Erythroblast (primary cell): ENCODE measurements at regions not wholly inside any gene's neighbourhood (a gene's known extent, or its start where the extent isn't known, plus 50 kb on each side); places are given as distances from the start of the nearest gene placed in this dataset.
"Not testable (repeated sequence)": the region's sequence is repeated elsewhere in the genome, so short reads cannot be mapped to it uniquely, and the experiment has no call there.

ENCODE experiments used
- DNase-seq, 2 experiments: peaks; one replicate each; lab custom pipeline; 2025; lab: John Stamatoyannopoulos, UW
- GATA1 ChIP-seq: IDR thresholded peaks from 2 replicates; pipeline ENCODE4 v1.6.1; 2011; ENCODE audit warnings: low read depth, mild to moderate bottlenecking, control low read depth, low read length, moderate library complexity
- POLR2A ChIP-seq: IDR thresholded peaks from 2 replicates; pipeline ENCODE4 v1.6.1; 2011; ENCODE audit warnings: mild to moderate bottlenecking, low read length

DNA sequence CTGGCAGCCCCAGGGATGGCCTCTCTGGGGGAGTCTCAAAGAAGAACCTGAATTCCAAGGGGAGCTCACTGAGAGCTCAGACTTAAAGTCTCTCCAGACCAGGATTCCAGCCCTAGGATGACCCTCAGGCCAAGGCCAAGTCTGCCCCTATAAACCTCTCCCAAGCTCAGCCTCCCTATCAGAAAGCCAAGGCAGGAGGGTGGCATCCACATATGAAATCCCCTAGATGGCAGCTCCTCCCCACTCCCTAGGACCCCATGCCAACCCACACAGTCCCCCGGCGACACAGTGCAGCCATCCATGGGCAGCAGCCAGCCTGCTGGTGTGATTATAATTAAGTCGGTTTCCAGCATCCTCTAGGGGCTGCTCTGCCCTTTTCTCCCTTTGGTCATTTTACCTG is 269.9 kb downstream of the CDK5RAP2 start:
- DNase-seq: no peak
- TF ChIP-seq POLR2A (no peak), GATA1 (no peak)

DNA sequence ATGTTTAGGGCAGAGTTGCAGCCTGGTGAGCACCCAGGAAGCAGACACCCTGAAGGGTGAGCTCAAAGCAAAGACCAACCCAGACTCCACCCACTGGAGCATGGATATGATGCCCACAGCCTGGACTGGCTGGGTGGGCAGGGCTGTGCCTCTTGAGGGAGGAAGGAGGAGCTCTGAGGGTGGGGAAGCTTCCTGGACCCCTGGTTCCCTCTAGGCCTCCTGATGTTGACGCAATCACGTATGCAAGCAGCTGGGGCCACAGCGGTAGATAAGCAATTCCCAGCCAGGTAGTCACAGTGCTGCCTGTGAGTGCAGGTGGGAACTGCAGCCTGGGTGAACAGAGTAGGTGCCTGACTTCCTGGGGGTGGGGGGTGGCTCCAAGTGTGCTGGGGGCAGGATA is 271.5 kb downstream of the CDK5RAP2 start:
- TF ChIP-seq GATA1 (no peak), POLR2A (no peak)
- no peak for DNase-seq

GRCh38 chr9:120307599-120307998 is 272.4 kb downstream of the CDK5RAP2 start:
- TF ChIP-seq POLR2A (no peak), GATA1 (no peak)
- no peak for DNase-seq

DNA sequence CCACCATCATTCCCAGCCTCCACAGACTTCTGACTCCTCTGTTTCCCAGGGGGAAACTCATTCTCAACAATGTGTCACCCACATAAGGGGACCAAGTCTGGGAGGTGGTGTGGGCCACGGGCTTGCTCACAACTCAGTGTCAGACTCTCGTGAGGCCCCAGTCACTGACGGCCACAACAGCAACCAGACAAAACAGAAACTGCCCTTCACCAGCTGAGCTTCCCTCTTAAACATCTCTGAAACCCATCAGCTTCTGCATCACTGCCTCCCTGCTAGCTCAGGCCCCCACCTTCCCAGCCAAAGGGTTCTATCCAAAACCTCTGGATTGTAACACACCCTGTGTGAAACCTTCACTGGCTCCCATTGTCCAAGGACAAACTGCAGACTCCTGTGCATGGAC is 273.4 kb downstream of the CDK5RAP2 start:
- DNase-seq: no peak
- TF ChIP-seq GATA1: no peak
- no peak for TF ChIP-seq POLR2A

- no peak for DNase-seq
- TF ChIP-seq GATA1 (no peak), POLR2A (no peak)
Observed at GRCh38 chr9:120306088-120306487, 273.9 kb downstream of the CDK5RAP2 start.

DNA sequence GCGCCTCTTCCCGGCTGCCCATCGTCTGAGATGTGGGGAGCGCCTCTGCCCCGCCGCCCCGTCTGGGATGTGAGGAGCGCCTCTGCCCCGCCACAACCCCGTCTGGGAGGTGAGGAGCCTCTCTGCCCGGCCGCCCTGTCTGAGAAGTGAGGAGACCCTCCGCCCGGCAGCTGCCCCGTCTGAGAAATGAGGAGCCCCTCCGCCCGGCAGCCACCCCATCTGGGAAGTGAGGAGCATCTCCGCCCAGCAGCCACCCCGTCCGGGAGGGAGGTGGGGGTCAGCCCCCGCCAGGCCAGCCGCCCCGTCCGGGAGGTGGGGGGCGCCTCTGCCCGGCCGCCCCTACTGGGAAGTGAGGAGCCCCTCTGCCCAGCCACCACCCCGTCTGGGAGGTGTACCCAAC is 275.1 kb downstream of the CDK5RAP2 start:
- DNase-seq: not testable (repeated sequence)

DNA sequence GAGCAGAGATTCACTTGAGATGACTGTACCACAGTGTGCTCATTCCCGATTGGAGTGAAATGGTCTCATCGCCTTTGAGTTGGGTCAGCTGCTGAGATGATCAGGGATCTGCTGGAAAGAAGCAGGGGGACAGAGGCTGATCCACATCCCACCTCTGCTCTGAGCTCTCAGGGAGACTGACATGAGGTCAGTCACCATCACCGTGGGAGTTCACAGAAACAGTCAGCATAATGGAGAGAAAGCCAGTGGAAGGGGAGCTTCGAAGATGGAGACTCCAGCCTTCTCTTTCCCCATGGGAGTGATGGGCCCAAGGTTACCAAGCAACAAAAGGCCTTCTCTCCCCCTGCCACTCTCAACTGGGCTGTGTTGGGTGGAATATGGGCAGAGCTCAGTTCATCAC is 276.4 kb downstream of the CDK5RAP2 start:
- TF ChIP-seq POLR2A: no peak
- DNase-seq: no peak

DNA sequence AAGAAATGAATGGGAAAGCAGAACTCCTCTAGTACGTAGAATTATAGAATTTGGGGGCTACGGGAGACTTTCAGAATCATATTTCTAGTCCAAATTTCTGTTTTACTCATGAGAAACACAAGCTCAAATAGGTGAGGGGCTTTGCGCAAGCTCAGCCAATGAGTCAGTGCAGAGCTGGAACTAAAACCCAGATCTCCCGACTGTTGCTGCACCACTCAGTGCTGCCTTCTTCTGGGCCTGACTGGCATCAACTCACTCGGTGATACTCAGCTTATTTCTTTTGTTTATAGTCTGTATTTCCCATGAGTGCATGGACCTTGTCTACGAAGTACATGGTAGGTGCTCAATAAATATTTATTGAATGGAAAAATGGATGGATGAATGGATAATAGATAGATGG is 280.2 kb downstream of the CDK5RAP2 start:
- TF ChIP-seq POLR2A (no peak), GATA1 (no peak)
- DNase-seq: no peak

DNA sequence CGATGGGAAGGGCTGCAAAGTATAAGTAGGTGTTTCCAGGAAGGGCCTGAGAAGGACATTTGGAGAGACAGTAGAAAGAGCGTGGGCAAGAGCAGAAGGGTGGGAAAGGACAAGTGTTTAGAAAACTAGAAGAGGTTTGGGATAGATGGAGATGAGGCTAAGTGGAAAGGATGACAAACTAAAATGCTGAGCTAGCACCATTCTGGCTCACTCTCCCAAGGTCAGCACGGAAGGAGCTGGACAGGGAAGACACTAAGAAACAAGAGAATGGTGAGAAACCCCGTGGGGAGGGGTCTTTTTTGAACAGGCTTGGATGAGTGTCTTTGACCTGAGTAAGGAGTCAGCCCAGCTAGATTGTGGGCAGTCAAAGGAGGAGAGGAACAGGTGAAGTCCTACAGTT is 286.0 kb downstream of the CDK5RAP2 start:
- DNase-seq: no peak
- TF ChIP-seq POLR2A (no peak), GATA1 (no peak)

GRCh38 chr9:120292606-120293005 is 287.4 kb downstream of the CDK5RAP2 start:
- DNase-seq: no peak
- TF ChIP-seq POLR2A (no peak), GATA1 (no peak)

DNA sequence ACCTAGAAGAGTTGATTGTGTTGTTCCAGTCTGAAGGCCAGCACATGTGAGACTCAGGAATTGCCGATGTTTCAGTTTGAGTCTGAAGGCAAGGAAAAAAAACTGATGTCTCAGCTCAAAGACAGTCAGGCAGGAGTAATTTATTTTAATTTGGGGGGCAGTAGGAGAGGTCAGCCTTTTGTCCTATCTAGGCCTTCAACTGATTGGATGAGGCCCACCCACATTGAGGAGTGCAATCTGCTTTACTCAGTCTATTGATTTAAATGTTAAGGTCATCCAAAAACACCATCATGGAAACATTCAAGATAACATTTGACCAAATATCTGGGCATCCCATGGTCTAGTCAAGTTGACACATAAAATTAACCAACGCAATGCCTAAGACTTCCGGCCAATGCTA is 288.9 kb downstream of the CDK5RAP2 start:
- DNase-seq: no peak
- no peak for TF ChIP-seq GATA1
- TF ChIP-seq POLR2A: no peak

- DNase-seq: no peak
- TF ChIP-seq GATA1: no peak
- TF ChIP-seq POLR2A: no peak
Observed at GRCh38 chr9:120289990-120290975, 289.7 kb downstream of the CDK5RAP2 start.

- no peak for TF ChIP-seq GATA1
- no peak for TF ChIP-seq POLR2A
- no peak for DNase-seq
Observed at GRCh38 chr9:120289098-120289497, 290.9 kb downstream of the CDK5RAP2 start.

- no peak for DNase-seq
- TF ChIP-seq POLR2A: no peak
- TF ChIP-seq GATA1: no peak
Observed at GRCh38 chr9:120286530-120286929, 293.4 kb downstream of the CDK5RAP2 start.

- DNase-seq: no peak
- TF ChIP-seq POLR2A (no peak), GATA1 (no peak)
Observed at GRCh38 chr9:120284821-120285220, 295.1 kb downstream of the CDK5RAP2 start.
